ENCODE measurements at regions not wholly inside any gene's neighbourhood (a gene's known extent, or its start where the extent isn't known, plus 50 kb on each side); places are given as distances from the start of the nearest gene placed in this dataset.

- Histone ChIP-seq H3K79me1 (ENCODE audit: low read depth, low read length) (no peaks in the 10 kb centered on the region), H3K4me3 (ENCODE audit: low read length in 2 of 2) (no peak overlapping the region), H4K91ac (ENCODE audit: low read depth, low read length, poor library complexity) (peak overlapping the region; percentile 50), H2BK120ac (ENCODE audit: low read depth, low read length) (peak overlapping the region; percentile 11), H3K14ac (ENCODE audit: low read length) (no peak overlapping the region), H2BK15ac (ENCODE audit: low read length) (peak overlapping the region; percentile 54), H3K4me2 (ENCODE audit: insufficient read depth, low read length, poor library complexity, severe bottlenecking) (no peak overlapping the region), H2BK5ac (ENCODE audit: low read length) (no peak overlapping the region), H3K27ac (replicated peaks; ENCODE audit: low read length) (no peak overlapping the region), H3K23ac (ENCODE audit: low read depth, low read length, poor library complexity) (no peak overlapping the region), H2AK5ac (ENCODE audit: low read depth, low read length) (peak overlapping the region; percentile 64), H3K36me3 (replicated peaks in 1 of 2; ENCODE audit: control insufficient read depth in 2 of 2, insufficient read depth in 2 of 2, low read length in 2 of 2) (no peaks in the 10 kb centered on the region), H4K8ac (ENCODE audit: low read depth, low read length) (no peak overlapping the region), H3K27me3 (ENCODE audit: control insufficient read depth in 3 of 3, insufficient read depth in 3 of 3, low read depth in 1 of 3, low read length in 3 of 3) (peaks cover 0 to 30% (median 0%) of the 10 kb centered on the region in 3 experiments), H2AFZ (ENCODE audit: low read length) (no peak overlapping the region), H2BK12ac (ENCODE audit: low read length) (peak overlapping the region; percentile 93), H3K4ac (ENCODE audit: low read length) (no peak overlapping the region), H3K4me1 (ENCODE audit: control insufficient read depth in 2 of 2, insufficient read depth in 1 of 2, low read depth in 1 of 2, low read length in 2 of 2) (peaks cover 22 to 25% of the 10 kb centered on the region in 2 donors), H3K9ac (ENCODE audit: low read depth, low read length, poor library complexity) (no peak overlapping the region), H3K18ac (ENCODE audit: low read length) (peak overlapping the region; percentile 31), H3K9me3 (replicated peaks in 1 of 2; ENCODE audit: control insufficient read depth in 2 of 2, insufficient read depth in 1 of 2, low read depth in 1 of 2, low read length in 2 of 2) (no peaks in the 10 kb centered on the region)
- no CpG with 5 or more reads among the region's 16 CpGs for WGBS, 2 donors (ENCODE audit: extremely low coverage in 2 of 2, insufficient read length in 2 of 2, insufficient replicate concordance in 1 of 2)
- no peak for DNase-seq (ENCODE audit: low spot score)
These were observed 93.9 kb downstream of the RHOB start for GRCh38 chr2:20540587-20541293.

- WGBS, 2 donors (ENCODE audit: extremely low coverage in 2 of 2, insufficient read length in 2 of 2, insufficient replicate concordance in 1 of 2) = no CpG with 5 or more reads among the region's 7 CpGs
- H2BK15ac ChIP-seq (ENCODE audit: low read length) = no peak overlapping the region
- no peak overlapping the region for H2AFZ ChIP-seq (ENCODE audit: low read length)
- peak overlapping the region; percentile 50 for H4K91ac ChIP-seq (ENCODE audit: low read depth, low read length, poor library complexity)
- no peak overlapping the region for H3K4ac ChIP-seq (ENCODE audit: low read length)
- H2BK120ac ChIP-seq (ENCODE audit: low read depth, low read length) = no peak overlapping the region
- H3K9ac ChIP-seq (ENCODE audit: low read depth, low read length, poor library complexity) = no peak overlapping the region
- H3K79me1 ChIP-seq (ENCODE audit: low read depth, low read length) = no peaks in the 10 kb centered on the region
- H4K8ac ChIP-seq (ENCODE audit: low read depth, low read length) = no peak overlapping the region
- H3K4me1 ChIP-seq (ENCODE audit: control insufficient read depth in 2 of 2, insufficient read depth in 1 of 2, low read depth in 1 of 2, low read length in 2 of 2) = peaks cover 22 to 25% of the 10 kb centered on the region in 2 donors
- peak overlapping the region; percentile 31 for H3K18ac ChIP-seq (ENCODE audit: low read length)
- no peak overlapping the region for H2BK12ac ChIP-seq (ENCODE audit: low read length)
- H3K36me3 ChIP-seq (replicated peaks in 1 of 2; ENCODE audit: control insufficient read depth in 2 of 2, insufficient read depth in 2 of 2, low read length in 2 of 2) = no peaks in the 10 kb centered on the region
- H3K4me2 ChIP-seq (ENCODE audit: insufficient read depth, low read length, poor library complexity, severe bottlenecking) = no peak overlapping the region
- H3K23ac ChIP-seq (ENCODE audit: low read depth, low read length, poor library complexity) = no peak overlapping the region
- DNase-seq (ENCODE audit: low spot score) = no peak
- H3K14ac ChIP-seq (ENCODE audit: low read length) = no peak overlapping the region
- H2BK5ac ChIP-seq (ENCODE audit: low read length) = no peak overlapping the region
- H3K4me3 ChIP-seq (ENCODE audit: low read length in 2 of 2) = no peak overlapping the region
- peaks cover 0 to 1% of the 10 kb centered on the region in 2 donors for H3K9me3 ChIP-seq (replicated peaks in 1 of 2; ENCODE audit: control insufficient read depth in 2 of 2, insufficient read depth in 1 of 2, low read depth in 1 of 2, low read length in 2 of 2)
- H2AK5ac ChIP-seq (ENCODE audit: low read depth, low read length) = no peak overlapping the region
- H3K27ac ChIP-seq (replicated peaks; ENCODE audit: low read length) = no peak overlapping the region
- H3K27me3 ChIP-seq (ENCODE audit: control insufficient read depth in 3 of 3, insufficient read depth in 3 of 3, low read depth in 1 of 3, low read length in 3 of 3) = peaks cover 0 to 30% (median 0%) of the 10 kb centered on the region in 3 experiments
These were observed 94.4 kb downstream of the RHOB start for GRCh38 chr2:20541294-20541640.

- no peak for DNase-seq (ENCODE audit: low spot score)
- Histone ChIP-seq H3K27ac (replicated peaks; ENCODE audit: low read length) (no peak overlapping the region), H2BK120ac (ENCODE audit: low read depth, low read length) (no peak overlapping the region), H3K79me1 (ENCODE audit: low read depth, low read length) (no peaks in the 10 kb centered on the region), H3K9ac (ENCODE audit: low read depth, low read length, poor library complexity) (no peak overlapping the region), H4K8ac (ENCODE audit: low read depth, low read length) (no peak overlapping the region), H3K36me3 (replicated peaks in 1 of 2; ENCODE audit: control insufficient read depth in 2 of 2, insufficient read depth in 2 of 2, low read length in 2 of 2) (no peaks in the 10 kb centered on the region), H2AFZ (ENCODE audit: low read length) (no peak overlapping the region), H3K14ac (ENCODE audit: low read length) (peak overlapping the region; percentile 32), H3K18ac (ENCODE audit: low read length) (peak overlapping the region; percentile 62), H2BK5ac (ENCODE audit: low read length) (no peak overlapping the region), H3K23ac (ENCODE audit: low read depth, low read length, poor library complexity) (peak overlapping the region; percentile 25), H3K4me3 (ENCODE audit: low read length in 2 of 2) (no peak overlapping the region), H2BK12ac (ENCODE audit: low read length) (no peak overlapping the region), H3K9me3 (replicated peaks in 1 of 2; ENCODE audit: control insufficient read depth in 2 of 2, insufficient read depth in 1 of 2, low read depth in 1 of 2, low read length in 2 of 2) (peaks cover 0 to 1% of the 10 kb centered on the region in 2 donors), H2BK15ac (ENCODE audit: low read length) (peak overlapping the region; percentile 9), H3K4ac (ENCODE audit: low read length) (no peak overlapping the region), H4K91ac (ENCODE audit: low read depth, low read length, poor library complexity) (peak overlapping the region; percentile 7), H3K4me1 (ENCODE audit: control insufficient read depth in 2 of 2, insufficient read depth in 1 of 2, low read depth in 1 of 2, low read length in 2 of 2) (peaks cover 22 to 25% of the 10 kb centered on the region in 2 donors), H3K27me3 (ENCODE audit: control insufficient read depth in 3 of 3, insufficient read depth in 3 of 3, low read depth in 1 of 3, low read length in 3 of 3) (peaks cover 0 to 30% (median 0%) of the 10 kb centered on the region in 3 experiments), H2AK5ac (ENCODE audit: low read depth, low read length) (peak overlapping the region; percentile 16), H3K4me2 (ENCODE audit: insufficient read depth, low read length, poor library complexity, severe bottlenecking) (no peak overlapping the region)
- WGBS, 2 donors (ENCODE audit: extremely low coverage in 2 of 2, insufficient read length in 2 of 2, insufficient replicate concordance in 1 of 2) = no CpG with 5 or more reads among the region's 5 CpGs
These were observed 94.8 kb downstream of the RHOB start for GRCh38 chr2:20541651-20542050.

- peaks cover 0 to 30% (median 0%) of the 10 kb centered on the region in 3 experiments for H3K27me3 ChIP-seq (ENCODE audit: control insufficient read depth in 3 of 3, insufficient read depth in 3 of 3, low read depth in 1 of 3, low read length in 3 of 3)
- H3K23ac ChIP-seq (ENCODE audit: low read depth, low read length, poor library complexity) = peak overlapping the region; percentile 25
- H4K8ac ChIP-seq (ENCODE audit: low read depth, low read length) = no peak overlapping the region
- peaks cover 0 to 1% of the 10 kb centered on the region in 2 donors for H3K9me3 ChIP-seq (replicated peaks in 1 of 2; ENCODE audit: control insufficient read depth in 2 of 2, insufficient read depth in 1 of 2, low read depth in 1 of 2, low read length in 2 of 2)
- H2BK12ac ChIP-seq (ENCODE audit: low read length) = no peak overlapping the region
- H3K4ac ChIP-seq (ENCODE audit: low read length) = no peak overlapping the region
- no peak overlapping the region for H3K4me2 ChIP-seq (ENCODE audit: insufficient read depth, low read length, poor library complexity, severe bottlenecking)
- H4K91ac ChIP-seq (ENCODE audit: low read depth, low read length, poor library complexity) = no peak overlapping the region
- H3K4me3 ChIP-seq (ENCODE audit: low read length in 2 of 2) = no peak overlapping the region
- H2BK5ac ChIP-seq (ENCODE audit: low read length) = no peak overlapping the region
- no peak for DNase-seq (ENCODE audit: low spot score)
- no peaks in the 10 kb centered on the region for H3K36me3 ChIP-seq (replicated peaks in 1 of 2; ENCODE audit: control insufficient read depth in 2 of 2, insufficient read depth in 2 of 2, low read length in 2 of 2)
- H2BK15ac ChIP-seq (ENCODE audit: low read length) = peak overlapping the region; percentile 1
- H3K18ac ChIP-seq (ENCODE audit: low read length) = peak overlapping the region; percentile 6
- WGBS, 2 donors (ENCODE audit: extremely low coverage in 2 of 2, insufficient read length in 2 of 2, insufficient replicate concordance in 1 of 2) = no CpG with 5 or more reads among the region's 13 CpGs
- peaks cover 18 to 20% of the 10 kb centered on the region in 2 donors for H3K4me1 ChIP-seq (ENCODE audit: control insufficient read depth in 2 of 2, insufficient read depth in 1 of 2, low read depth in 1 of 2, low read length in 2 of 2)
- H2AK5ac ChIP-seq (ENCODE audit: low read depth, low read length) = peak overlapping the region; percentile 16
- H3K9ac ChIP-seq (ENCODE audit: low read depth, low read length, poor library complexity) = no peak overlapping the region
- H3K79me1 ChIP-seq (ENCODE audit: low read depth, low read length) = no peaks in the 10 kb centered on the region
- no peak overlapping the region for H3K14ac ChIP-seq (ENCODE audit: low read length)
- no peak overlapping the region for H3K27ac ChIP-seq (replicated peaks; ENCODE audit: low read length)
- H2BK120ac ChIP-seq (ENCODE audit: low read depth, low read length) = no peak overlapping the region
- no peak overlapping the region for H2AFZ ChIP-seq (ENCODE audit: low read length)
These were observed 95.4 kb downstream of the RHOB start for GRCh38 chr2:20542269-20542668.

Data from neuronal stem cell (in vitro differentiated cells).